LNCAP (cell line): ENCODE measurements at regions not wholly inside any gene's neighbourhood (a gene's known extent, or its start where the extent isn't known, plus 50 kb on each side); places are given as distances from the start of the nearest gene placed in this dataset.
A peak's percentile ranks its signal among the peaks of the same experiment; 100 is the strongest.

ENCODE experiments used
- TF ChIP-seq, protein P1 (sequence below): fragments of 450-650 bp; IDR thresholded peaks from 2 replicates; pipeline ENCODE4 v1.5.1; 2017; ENCODE audit warnings: mild to moderate bottlenecking

DNA sequence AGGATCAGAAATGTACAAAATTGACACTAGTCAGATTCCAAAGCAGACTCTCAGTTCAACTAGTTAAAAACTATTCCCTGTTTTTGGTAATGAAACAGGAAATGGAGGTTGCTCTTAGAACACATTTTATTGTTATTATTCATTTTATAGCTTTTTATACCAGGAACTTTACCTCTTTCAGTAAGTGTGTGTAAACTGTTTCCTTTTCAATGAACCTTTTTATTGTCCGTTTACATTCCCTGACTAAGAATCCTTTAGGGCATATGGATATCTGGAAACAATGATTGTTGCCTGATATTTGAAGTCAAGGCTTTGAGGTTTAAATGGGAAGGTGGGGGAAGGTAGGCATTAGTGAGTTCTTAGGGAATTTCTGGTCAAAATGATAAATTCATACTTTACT is 1511.4 kb downstream of the ADGRL3 start:
- TF ChIP-seq, protein P1, sequence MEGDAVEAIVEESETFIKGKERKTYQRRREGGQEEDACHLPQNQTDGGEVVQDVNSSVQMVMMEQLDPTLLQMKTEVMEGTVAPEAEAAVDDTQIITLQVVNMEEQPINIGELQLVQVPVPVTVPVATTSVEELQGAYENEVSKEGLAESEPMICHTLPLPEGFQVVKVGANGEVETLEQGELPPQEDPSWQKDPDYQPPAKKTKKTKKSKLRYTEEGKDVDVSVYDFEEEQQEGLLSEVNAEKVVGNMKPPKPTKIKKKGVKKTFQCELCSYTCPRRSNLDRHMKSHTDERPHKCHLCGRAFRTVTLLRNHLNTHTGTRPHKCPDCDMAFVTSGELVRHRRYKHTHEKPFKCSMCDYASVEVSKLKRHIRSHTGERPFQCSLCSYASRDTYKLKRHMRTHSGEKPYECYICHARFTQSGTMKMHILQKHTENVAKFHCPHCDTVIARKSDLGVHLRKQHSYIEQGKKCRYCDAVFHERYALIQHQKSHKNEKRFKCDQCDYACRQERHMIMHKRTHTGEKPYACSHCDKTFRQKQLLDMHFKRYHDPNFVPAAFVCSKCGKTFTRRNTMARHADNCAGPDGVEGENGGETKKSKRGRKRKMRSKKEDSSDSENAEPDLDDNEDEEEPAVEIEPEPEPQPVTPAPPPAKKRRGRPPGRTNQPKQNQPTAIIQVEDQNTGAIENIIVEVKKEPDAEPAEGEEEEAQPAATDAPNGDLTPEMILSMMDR, result no peak

GRCh38 chr4:62709618-62710252 is 1509.6 kb downstream of the ADGRL3 start:
- TF ChIP-seq, protein P1, result peak; percentile 73

- TF ChIP-seq, protein P1, result no peak
Measured at GRCh38 chr4:62706423-62706822, 1506.3 kb downstream of the ADGRL3 start.

GRCh38 chr4:62683799-62684566 is 1483.9 kb downstream of the ADGRL3 start:
- TF ChIP-seq, protein P1, result no peak

DNA sequence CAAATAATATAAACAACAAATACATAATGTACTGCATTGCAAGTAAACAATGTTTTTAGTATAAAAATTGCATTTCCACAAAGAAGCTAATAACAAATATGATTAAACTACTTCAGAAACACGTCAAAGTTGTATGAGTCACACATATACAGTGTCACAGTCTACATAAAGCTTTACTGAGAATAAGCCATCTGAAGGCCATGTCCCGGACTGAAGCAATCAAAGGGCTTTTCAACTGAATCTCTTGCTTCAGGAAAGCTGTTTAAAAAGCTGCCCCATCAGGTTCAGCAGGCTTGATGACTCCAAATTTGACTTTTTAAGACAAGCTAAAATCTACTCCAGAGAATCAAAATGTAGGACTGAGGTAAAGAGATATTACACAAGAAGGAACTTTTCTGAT is 1476.8 kb downstream of the ADGRL3 start:
- TF ChIP-seq, protein P1, result no peak

DNA sequence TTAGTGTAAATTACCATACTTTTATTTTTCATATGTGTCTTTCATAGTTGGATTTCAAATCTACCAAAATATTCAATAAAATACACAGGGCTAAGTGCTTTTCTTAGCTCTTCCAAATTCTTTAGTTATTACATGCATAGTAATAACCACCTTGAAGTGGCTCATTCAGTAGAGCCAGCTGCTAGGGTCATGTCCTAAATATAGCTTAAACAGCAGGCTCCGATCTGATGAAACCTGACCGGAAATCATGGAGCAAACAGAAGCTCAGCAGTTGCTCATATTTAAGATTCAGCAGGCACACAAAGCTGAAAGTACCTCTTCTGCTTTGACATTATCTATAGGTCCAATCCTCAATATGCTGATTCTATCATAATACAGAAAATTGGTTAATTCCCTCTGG is 1470.4 kb downstream of the ADGRL3 start:
- TF ChIP-seq, protein P1, result no peak

- TF ChIP-seq, protein P1, result no peak
Measured at GRCh38 chr4:62661821-62662220, 1461.7 kb downstream of the ADGRL3 start.
